NCI-H1930 (cell line): ENCODE measurements at regions not wholly inside any gene's neighbourhood (a gene's known extent, or its start where the extent isn't known, plus 50 kb on each side); places are given as distances from the start of the nearest gene placed in this dataset.

Experiments used
- DNase-seq, 2 experiments: peaks; one replicate each; lab custom pipeline; 2025; lab: John Stamatoyannopoulos, UW

GRCh38 chr4:120525106-120525505, 397.4 kb downstream of the PRDM5 start:
- DNase-seq, result no peak

GRCh38 chr4:120524237-120524636, 398.3 kb downstream of the PRDM5 start:
- no peak for DNase-seq

GRCh38 chr4:120520761-120521160, 401.8 kb downstream of the PRDM5 start:
- no peak for DNase-seq

- no peak for DNase-seq
Observed at GRCh38 chr4:120517966-120518365, 404.6 kb downstream of the PRDM5 start.

- DNase-seq, result no peak
Observed at GRCh38 chr4:120509719-120510118, 412.8 kb downstream of the PRDM5 start.

- no peak for DNase-seq
Observed at GRCh38 chr4:120509222-120509621, 413.3 kb downstream of the PRDM5 start.

- DNase-seq, result no peak
Observed at GRCh38 chr4:120508036-120508435, 414.5 kb downstream of the PRDM5 start.

- no peak for DNase-seq
Observed at GRCh38 chr4:120506536-120506935, 416.0 kb downstream of the PRDM5 start.

GRCh38 chr4:120498678-120499077, 423.8 kb downstream of the PRDM5 start:
- DNase-seq, result no peak

GRCh38 chr4:120491481-120491880, 424.8 kb upstream of the MAD2L1 start:
- no peak for DNase-seq

GRCh38 chr4:120481756-120482155, 415.1 kb upstream of the MAD2L1 start:
- DNase-seq, result no peak

GRCh38 chr4:120472447-120473131, 405.9 kb upstream of the MAD2L1 start:
- no peak for DNase-seq

GRCh38 chr4:120466429-120466828, 399.8 kb upstream of the MAD2L1 start:
- no peak for DNase-seq

- no peak for DNase-seq
Observed at GRCh38 chr4:120454788-120455187, 388.1 kb upstream of the MAD2L1 start.

- no peak for DNase-seq
Observed at GRCh38 chr4:120452536-120452935, 385.9 kb upstream of the MAD2L1 start.

- DNase-seq, result no peak
Observed at GRCh38 chr4:120452001-120452400, 385.4 kb upstream of the MAD2L1 start.

GRCh38 chr4:120447774-120448173, 381.1 kb upstream of the MAD2L1 start:
- no peak for DNase-seq

GRCh38 chr4:120446051-120446567, 379.5 kb upstream of the MAD2L1 start:
- peak in 1 of 2 experiments; percentile 9 for DNase-seq

GRCh38 chr4:120445186-120445585, 378.5 kb upstream of the MAD2L1 start:
- DNase-seq, result no peak

- no peak for DNase-seq
Observed at GRCh38 chr4:120443116-120443515, 376.5 kb upstream of the MAD2L1 start.

GRCh38 chr4:120440730-120441129, 374.1 kb upstream of the MAD2L1 start:
- DNase-seq, result no peak

- DNase-seq, result no peak
Observed at GRCh38 chr4:120435179-120435578, 368.5 kb upstream of the MAD2L1 start.

- DNase-seq, result no peak
Observed at GRCh38 chr4:120434756-120435155, 368.1 kb upstream of the MAD2L1 start.

- DNase-seq, result no peak
Observed at GRCh38 chr4:120432301-120432860, 365.7 kb upstream of the MAD2L1 start.
